Right lobe of liver (tissue), 6 donors: ENCODE measurements at regions not wholly inside any gene's neighbourhood (a gene's known extent, or its start where the extent isn't known, plus 50 kb on each side); places are given as distances from the start of the nearest gene placed in this dataset.
A peak's percentile ranks its signal among the peaks of the same experiment; 100 is the strongest.

Source experiments
- ATAC-seq, 4 donors: fragments of 200-7000 bp; cut with Tn5 transposase; one replicate each; pipeline ENCODE4 v1.9.1; 2020; ENCODE audit warnings: mild to moderate bottlenecking in 4 of 4, moderate library complexity in 4 of 4
- DNase-seq, 3 donors: peaks; one replicate each; pipeline ENCODE4 v3.0.0-alpha.2; 2020
- H3K27ac ChIP-seq, 3 donors: fragments of 200-600 bp; one replicate each; pipeline ENCODE4 v1.8.0; 2022
- H3K27me3 ChIP-seq, 2 donors: fragments of 200-600 bp; one replicate each; pipeline ENCODE4 v1.8.0; 2022
- H3K36me3 ChIP-seq, 4 donors: fragments of 200-600 bp; sonication (generic) in 1 of 4; one replicate each; pipeline versions ENCODE4 v1.5.1 to v1.8.0; 2017 to 2022; ENCODE audit warnings: control low read depth in 1 of 4
- H3K4me1 ChIP-seq, 4 donors: fragments of 200-600 bp; sonication (generic) in 1 of 4; one replicate each; pipeline versions ENCODE4 v1.5.1 to v1.8.0; 2017 to 2022; ENCODE audit warnings: control low read depth in 1 of 4
- H3K4me3 ChIP-seq, 3 donors: fragments of 200-600 bp; one replicate each; pipeline ENCODE4 v1.8.0; 2022
- H3K9me3 ChIP-seq, 4 donors: fragments of 200-600 bp; sonication (generic) in 1 of 4; one replicate each; pipeline versions ENCODE4 v1.5.1 to v1.8.0; 2017 to 2022; ENCODE audit warnings: control low read depth in 1 of 4
- POLR2A ChIP-seq: fragments of 450-650 bp; IDR thresholded peaks from one replicate; pipeline ENCODE4 v1.6.1; 2017; ENCODE audit warnings: antibody characterized with exemption, mild to moderate bottlenecking
- WGBS: methylation state at CpG from one replicate; pipeline ENCODE4 v1.1.6; 2018; ENCODE audit warnings: low coverage, low lambda C conversion rate; ENCODE audit not compliant: insufficient coverage; ENCODE audit errors: missing lambda C conversion rate; 5-methylcytosine and 5-hydroxymethylcytosine counted together
- intact Hi-C, 2 donors: fragments of 100-400 bp; cut with DNase I; formaldehyde crosslinking; loops; one replicate each; pipeline versions ENCODE4 v1.11.2 to v1.14.1; 2022
- TF ChIP-seq, protein P1 (sequence below), 4 donors: fragments of 200-600 bp in 3 of 4; fragments of 450-650 bp in 1 of 4; IDR thresholded peaks; one replicate each; pipeline versions ENCODE4 v1.5.1 to v1.8.0; 2016 to 2022; ENCODE audit warnings: antibody characterized with exemption in 4 of 4, mild to moderate bottlenecking in 2 of 4
- donor health status: DM: no; HTN: yes; CAD: no.
- donor health status: DM: no; HTN: no; CAD: no.
- donor health status: DM: no; HTN: no; CAD: no.
- donor health status: DM: no; HTN: yes; CAD: no.
- donor health status: DM: no; HTN: yes; CAD: no.

DNA sequence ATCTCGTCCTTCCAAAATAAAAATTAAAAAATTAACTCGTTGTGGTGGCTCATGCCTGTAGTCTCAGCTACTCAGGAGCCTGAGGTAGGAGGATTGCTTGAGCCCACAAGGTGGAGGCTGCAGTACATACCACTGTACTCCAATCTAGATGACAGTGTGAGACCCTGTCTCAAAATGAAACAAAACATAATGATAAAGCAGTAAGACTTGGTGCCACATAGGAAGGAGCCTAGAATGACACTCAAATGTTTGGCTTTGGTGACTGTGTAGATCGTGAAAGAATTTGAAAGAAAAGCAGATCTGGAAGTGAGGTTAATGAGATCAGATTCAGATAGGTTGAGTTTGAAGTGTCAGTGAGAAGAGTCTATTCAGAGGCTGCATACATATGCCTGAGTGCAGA, 150.1 kb upstream of the ATP2B1 start:
- no peaks in the 10 kb centered on the region for H3K27me3 ChIP-seq
- TF ChIP-seq, protein P1, sequence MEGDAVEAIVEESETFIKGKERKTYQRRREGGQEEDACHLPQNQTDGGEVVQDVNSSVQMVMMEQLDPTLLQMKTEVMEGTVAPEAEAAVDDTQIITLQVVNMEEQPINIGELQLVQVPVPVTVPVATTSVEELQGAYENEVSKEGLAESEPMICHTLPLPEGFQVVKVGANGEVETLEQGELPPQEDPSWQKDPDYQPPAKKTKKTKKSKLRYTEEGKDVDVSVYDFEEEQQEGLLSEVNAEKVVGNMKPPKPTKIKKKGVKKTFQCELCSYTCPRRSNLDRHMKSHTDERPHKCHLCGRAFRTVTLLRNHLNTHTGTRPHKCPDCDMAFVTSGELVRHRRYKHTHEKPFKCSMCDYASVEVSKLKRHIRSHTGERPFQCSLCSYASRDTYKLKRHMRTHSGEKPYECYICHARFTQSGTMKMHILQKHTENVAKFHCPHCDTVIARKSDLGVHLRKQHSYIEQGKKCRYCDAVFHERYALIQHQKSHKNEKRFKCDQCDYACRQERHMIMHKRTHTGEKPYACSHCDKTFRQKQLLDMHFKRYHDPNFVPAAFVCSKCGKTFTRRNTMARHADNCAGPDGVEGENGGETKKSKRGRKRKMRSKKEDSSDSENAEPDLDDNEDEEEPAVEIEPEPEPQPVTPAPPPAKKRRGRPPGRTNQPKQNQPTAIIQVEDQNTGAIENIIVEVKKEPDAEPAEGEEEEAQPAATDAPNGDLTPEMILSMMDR (IDR thresholded peaks at IDR 0.05) = no peak
- no peak for TF ChIP-seq POLR2A
- H3K9me3 ChIP-seq = no peaks in the 10 kb centered on the region
- ATAC-seq (no peak), DNase-seq (no peak)
- H3K27ac ChIP-seq = no peak overlapping the region
- no peaks in the 10 kb centered on the region for H3K36me3 ChIP-seq
- no peak overlapping the region for H3K4me3 ChIP-seq
- intact Hi-C loops = no loop called here
- 64% methylated on average over 3 of the region's 3 CpGs for WGBS
- no peaks in the 10 kb centered on the region for H3K4me1 ChIP-seq

GRCh38 chr12:89857652-89858274, 149.1 kb upstream of the ATP2B1 start:
- no peak overlapping the region for H3K27ac ChIP-seq
- no peak overlapping the region for H3K4me3 ChIP-seq
- H3K9me3 ChIP-seq = no peaks in the 10 kb centered on the region
- TF ChIP-seq POLR2A = no peak
- TF ChIP-seq, protein P1 (IDR thresholded peaks at IDR 0.05) = no peak
- intact Hi-C loops = no loop called here
- peak in 3 of 4 donors; percentile 36 to 67 (median 46) for ATAC-seq
- no peaks in the 10 kb centered on the region for H3K4me1 ChIP-seq
- WGBS = 74% methylated on average over 6 of the region's 6 CpGs
- no peak for DNase-seq
- H3K36me3 ChIP-seq = no peaks in the 10 kb centered on the region
- H3K27me3 ChIP-seq = no peaks in the 10 kb centered on the region

DNA sequence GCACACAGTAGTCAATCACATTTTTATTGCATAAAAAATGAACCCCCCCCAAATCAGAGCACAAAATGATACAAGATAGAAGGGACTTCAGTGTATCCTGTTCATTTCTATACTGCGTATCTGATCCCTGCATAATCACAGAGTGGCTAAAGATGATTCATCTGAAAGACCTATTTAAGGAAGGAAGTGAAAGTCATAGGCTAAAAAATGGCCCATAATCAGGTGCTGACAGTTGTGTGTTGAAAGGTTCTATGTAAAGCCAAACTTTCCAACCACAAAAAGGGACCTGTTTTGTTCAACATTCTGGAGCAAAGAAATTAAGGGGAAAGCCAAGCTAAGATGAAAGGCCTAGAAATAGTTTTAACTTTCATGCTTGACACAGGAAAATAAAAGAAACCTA, 147.8 kb upstream of the ATP2B1 start:
- no peak for TF ChIP-seq POLR2A
- no peaks in the 10 kb centered on the region for H3K4me1 ChIP-seq
- no peaks in the 10 kb centered on the region for H3K27me3 ChIP-seq
- DNase-seq = no peak
- peak in 2 of 4 donors; percentile 53 to 60 for ATAC-seq
- intact Hi-C loops = no loop called here
- 44% methylated on average over 1 of the region's 1 CpG for WGBS
- H3K27ac ChIP-seq = no peak overlapping the region
- H3K36me3 ChIP-seq = no peaks in the 10 kb centered on the region
- H3K4me3 ChIP-seq = no peak overlapping the region
- H3K9me3 ChIP-seq = no peaks in the 10 kb centered on the region

DNA sequence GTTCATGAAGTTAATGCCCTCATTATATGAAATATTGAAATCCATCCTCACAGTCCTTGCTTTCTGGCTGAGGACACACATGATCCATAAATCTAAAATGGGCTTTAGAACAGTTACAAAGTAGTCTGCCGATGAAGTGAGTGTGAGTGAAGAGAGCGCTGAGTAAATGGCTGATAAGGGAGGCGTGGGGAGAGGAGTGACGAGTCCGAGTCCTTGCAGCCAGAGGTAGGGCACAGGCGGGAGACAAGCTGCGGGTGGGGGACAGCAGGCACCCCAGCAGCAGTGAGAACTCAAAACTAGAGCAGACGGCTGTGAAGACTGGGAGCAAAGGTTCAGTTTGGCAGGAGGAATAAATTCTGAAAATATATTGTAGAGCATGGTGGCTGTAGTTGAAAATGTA, 140.1 kb upstream of the ATP2B1 start:
- intact Hi-C loops = no loop called here
- WGBS = 33% methylated on average over 8 of the region's 8 CpGs
- no peak overlapping the region for H3K4me3 ChIP-seq
- no peaks in the 10 kb centered on the region for H3K9me3 ChIP-seq
- H3K4me1 ChIP-seq = no peaks in the 10 kb centered on the region
- no peaks in the 10 kb centered on the region for H3K27me3 ChIP-seq
- no peak overlapping the region for H3K27ac ChIP-seq
- ATAC-seq (no peak), DNase-seq (no peak)
- H3K36me3 ChIP-seq = no peaks in the 10 kb centered on the region
- TF ChIP-seq, protein P1 (IDR thresholded peaks at IDR 0.05) = no peak
- no peak for TF ChIP-seq POLR2A

- H3K9me3 ChIP-seq = no peaks in the 10 kb centered on the region
- no peaks in the 10 kb centered on the region for H3K27me3 ChIP-seq
- no peaks in the 10 kb centered on the region for H3K4me1 ChIP-seq
- no peak overlapping the region for H3K4me3 ChIP-seq
- TF ChIP-seq, protein P1 (IDR thresholded peaks at IDR 0.05) = no peak
- no peak for TF ChIP-seq POLR2A
- ATAC-seq (no peak), DNase-seq (no peak)
- intact Hi-C loops = no loop called here
- WGBS = 69% methylated on average over 2 of the region's 2 CpGs
- no peak overlapping the region for H3K27ac ChIP-seq
- H3K36me3 ChIP-seq = no peaks in the 10 kb centered on the region
These were observed 137.9 kb upstream of the ATP2B1 start for GRCh38 chr12:89846473-89847055.
